ENCODE measurements at regions not wholly inside any gene's neighbourhood (a gene's known extent, or its start where the extent isn't known, plus 50 kb on each side); places are given as distances from the start of the nearest gene placed in this dataset.

DNA sequence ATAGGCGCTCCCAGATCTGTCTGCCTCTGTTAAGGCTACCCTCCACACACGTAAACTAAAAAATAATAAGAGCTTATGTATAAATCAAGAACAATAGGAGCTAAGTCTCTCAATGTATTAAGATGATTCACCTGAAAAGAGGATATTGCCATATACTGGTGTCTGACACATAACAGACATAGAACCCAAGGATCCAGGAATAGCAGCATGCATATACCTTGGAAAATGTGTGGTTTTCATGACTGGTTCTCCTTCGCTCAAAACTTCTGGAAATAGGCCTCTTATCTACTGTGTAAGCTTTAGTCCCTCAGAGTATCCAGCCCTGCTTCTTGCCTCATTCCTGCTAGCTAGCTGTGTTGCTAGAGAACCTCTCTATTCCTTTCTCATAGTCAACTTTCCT, 203.7 kb upstream of the SLITRK2 start:
- TF ChIP-seq EZH2 (IDR thresholded peaks at IDR 0.05) (no peak), POLR2AphosphoS5 (IDR thresholded peaks at IDR 0.05; ENCODE audit: borderline replicate concordance, low read depth, low read length) (no peak), FOXP2 (optimal IDR thresholded peaks at IDR 0.05; ENCODE audit: control extremely low read depth, extremely low read length, insufficient read depth) (no peak)
